Neural progenitor cell (in vitro differentiated cells): ENCODE measurements at regions not wholly inside any gene's neighbourhood (a gene's known extent, or its start where the extent isn't known, plus 50 kb on each side); places are given as distances from the start of the nearest gene placed in this dataset.
A peak's percentile ranks its signal among the peaks of the same experiment; 100 is the strongest.

ENCODE experiments used
- DNase-seq: peaks from one replicate; pipeline ENCODE4 v3.0.0-alpha.2; 2016; ENCODE audit warnings: low spot score
- H2AFZ ChIP-seq: fragments of 200-600 bp; sonication (generic); replicated peaks from 2 replicates; pipeline ENCODE4 v1.6.1; 2016; ENCODE audit warnings: antibody characterized with exemption
- H3F3A ChIP-seq: fragments of 200-600 bp; sonication (generic); 2 replicates; pipeline ENCODE4 v1.6.1; 2016; ENCODE audit warnings: antibody characterized with exemption, low read depth
- H3K27ac ChIP-seq: fragments of 200-600 bp; sonication (generic); 2 replicates; pipeline ENCODE4 v1.5.1; 2016; ENCODE audit warnings: mild to moderate bottlenecking
- H3K27me3 ChIP-seq: fragments of 200-600 bp; sonication (generic); 2 replicates; pipeline ENCODE4 v1.6.1; 2016; ENCODE audit warnings: mild to moderate bottlenecking, moderate library complexity
- H3K36me3 ChIP-seq: fragments of 200-600 bp; sonication (generic); 2 replicates; pipeline ENCODE4 v1.5.1; 2016
- H3K4me1 ChIP-seq: fragments of 200-600 bp; sonication (generic); 2 replicates; pipeline ENCODE4 v1.6.1; 2016; ENCODE audit warnings: mixed run types
- H3K4me2 ChIP-seq: fragments of 200-600 bp; sonication (generic); 2 replicates; pipeline ENCODE4 v1.6.1; 2016
- H3K4me3 ChIP-seq: fragments of 200-600 bp; sonication (generic); 2 replicates; pipeline ENCODE4 v1.5.1; 2016
- H3K79me2 ChIP-seq: fragments of 200-600 bp; sonication (generic); 2 replicates; pipeline ENCODE4 v1.6.1; 2016; ENCODE audit warnings: low read depth
- H3K9ac ChIP-seq: fragments of 200-600 bp; sonication (generic); 2 replicates; pipeline ENCODE4 v1.6.1; 2016
- H3K9me3 ChIP-seq: fragments of 200-600 bp; sonication (generic); 2 replicates; pipeline ENCODE4 v1.5.1; 2016; ENCODE audit warnings: low read depth
- H4K20me1 ChIP-seq: fragments of 200-600 bp; sonication (generic); 2 replicates; pipeline ENCODE4 v1.6.1; 2016; ENCODE audit warnings: low read depth
- H3K27ac Mint-ChIP-seq: 3 replicates; pipeline ENCODE4 v1.8.0; 2021; ENCODE audit warnings: mixed read lengths
- H3K27me3 Mint-ChIP-seq: 2 replicates; pipeline ENCODE4 v1.8.0; 2022; ENCODE audit warnings: low read depth, mild to moderate bottlenecking, inconsistent platforms, moderate library complexity, mixed read lengths; ENCODE audit not compliant: insufficient read depth
- H3K36me3 Mint-ChIP-seq: 3 replicates; pipeline ENCODE4 v1.8.0; 2021; ENCODE audit warnings: mixed read lengths
- H3K4me1 Mint-ChIP-seq: 3 replicates; pipeline ENCODE4 v1.8.0; 2021; ENCODE audit warnings: mixed read lengths
- H3K4me3 Mint-ChIP-seq: 3 replicates; pipeline ENCODE4 v1.8.0; 2021; ENCODE audit warnings: mild to moderate bottlenecking, moderate library complexity, mixed read lengths
- H3K9me3 Mint-ChIP-seq: 3 replicates; pipeline ENCODE4 v1.8.0; 2020; ENCODE audit warnings: mixed read lengths
- CTCF ChIP-seq: fragments of 200-600 bp; sonication (generic); IDR thresholded peaks from 2 replicates; pipeline ENCODE4 v1.5.1; 2017; ENCODE audit warnings: antibody characterized with exemption, mild to moderate bottlenecking
- EZH2 ChIP-seq: fragments of 200-600 bp; sonication (generic); IDR thresholded peaks from 2 replicates; pipeline ENCODE4 v1.6.1; 2017; ENCODE audit warnings: antibody characterized with exemption, mild to moderate bottlenecking, moderate library complexity
- EZH2phosphoT487 ChIP-seq: fragments of 200-600 bp; sonication (generic); IDR thresholded peaks from 2 replicates; pipeline ENCODE4 v1.6.1; 2017; ENCODE audit warnings: antibody characterized with exemption

GRCh38 chr2:163348857-163349380, 386.9 kb downstream of the FIGN start:
- Histone ChIP-seq H2AFZ (peak overlapping the region; percentile 52), H3K4me3 (peak overlapping the region; percentile 13), H3K4me2 (peak overlapping the region; percentile 61), H4K20me1 (no peaks in the 10 kb centered on the region), H3K9me3 (no peaks in the 10 kb centered on the region), H3K9ac (no peak overlapping the region), H3K4me1 (peaks cover 61% of the 10 kb centered on the region), H3K27ac (peak overlapping the region; percentile 93), H3K36me3 (no peaks in the 10 kb centered on the region), H3F3A (peaks cover 29% of the 10 kb centered on the region), H3K79me2 (no peaks in the 10 kb centered on the region), H3K27me3 (no peaks in the 10 kb centered on the region)
- Mint-ChIP-seq H3K4me1 (peaks cover 53% of the 10 kb centered on the region), H3K4me3 (peak overlapping the region; percentile 81), H3K27me3 (no peaks in the 10 kb centered on the region), H3K9me3 (no peaks in the 10 kb centered on the region), H3K36me3 (no peaks in the 10 kb centered on the region), H3K27ac (peak overlapping the region; percentile 100)
- DNase-seq, result peak; percentile 42
- no peak for TF ChIP-seq EZH2
- TF ChIP-seq CTCF, result no peak
- TF ChIP-seq EZH2phosphoT487, result no peak

DNA sequence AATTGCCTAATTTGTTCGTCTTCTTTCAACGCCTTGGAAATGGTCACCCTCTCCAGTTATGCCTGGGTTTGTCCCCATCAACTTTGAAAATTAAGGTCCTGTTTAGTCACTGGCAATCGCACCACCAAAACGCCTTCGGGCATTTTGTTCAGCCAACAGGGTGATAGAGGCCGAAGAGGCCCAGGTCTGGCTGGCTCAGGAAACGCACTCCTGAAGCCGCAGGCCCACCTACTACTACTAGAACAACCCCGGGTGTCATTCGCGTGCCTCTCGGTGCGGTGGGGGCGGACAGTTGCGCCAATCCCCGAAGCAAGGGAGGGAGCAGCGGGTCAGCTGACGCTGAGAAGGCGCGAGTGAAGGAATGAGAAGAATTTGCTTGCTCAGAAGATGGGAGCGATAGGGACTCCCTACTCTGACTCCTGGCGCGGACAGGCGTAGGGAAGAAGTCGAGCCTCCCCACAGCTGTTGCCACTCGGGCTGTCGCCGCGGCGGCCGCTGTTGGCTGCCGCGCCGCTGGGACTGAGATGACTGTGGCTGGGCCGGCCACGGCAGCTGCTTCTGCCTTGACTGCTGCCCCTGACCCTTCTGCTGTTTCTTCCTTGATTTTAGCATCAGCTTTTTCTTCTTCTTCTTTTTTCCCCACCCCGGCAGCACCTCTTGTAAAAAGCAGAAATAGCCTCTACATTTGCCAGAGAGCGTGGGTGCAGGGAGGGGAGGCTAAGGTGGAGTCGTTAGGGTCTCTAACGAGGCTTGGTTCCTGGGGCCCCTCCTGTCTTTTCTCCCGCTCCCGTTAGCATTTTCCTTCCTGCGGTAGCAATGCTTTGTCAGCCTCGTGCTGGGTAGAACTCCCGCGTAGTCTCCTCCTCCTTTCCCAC, 387.6 kb downstream of the FIGN start:
- Histone ChIP-seq H3K4me1 (peaks cover 61% of the 10 kb centered on the region), H4K20me1 (no peaks in the 10 kb centered on the region), H3K9me3 (no peaks in the 10 kb centered on the region), H2AFZ (peak overlapping the region; percentile 52), H3K27ac (peak overlapping the region; percentile 93), H3K9ac (no peak overlapping the region), H3K4me2 (peak overlapping the region; percentile 61), H3K36me3 (no peaks in the 10 kb centered on the region), H3K27me3 (no peaks in the 10 kb centered on the region), H3K4me3 (peak overlapping the region; percentile 13), H3F3A (peaks cover 29% of the 10 kb centered on the region), H3K79me2 (no peaks in the 10 kb centered on the region)
- Mint-ChIP-seq H3K9me3 (no peaks in the 10 kb centered on the region), H3K27ac (peak overlapping the region; percentile 100), H3K27me3 (no peaks in the 10 kb centered on the region), H3K4me1 (peaks cover 53% of the 10 kb centered on the region), H3K4me3 (peak overlapping the region; percentile 81), H3K36me3 (no peaks in the 10 kb centered on the region)
- peak; percentile 91 for DNase-seq
- TF ChIP-seq CTCF (no peak), EZH2phosphoT487 (no peak), EZH2 (no peak)

DNA sequence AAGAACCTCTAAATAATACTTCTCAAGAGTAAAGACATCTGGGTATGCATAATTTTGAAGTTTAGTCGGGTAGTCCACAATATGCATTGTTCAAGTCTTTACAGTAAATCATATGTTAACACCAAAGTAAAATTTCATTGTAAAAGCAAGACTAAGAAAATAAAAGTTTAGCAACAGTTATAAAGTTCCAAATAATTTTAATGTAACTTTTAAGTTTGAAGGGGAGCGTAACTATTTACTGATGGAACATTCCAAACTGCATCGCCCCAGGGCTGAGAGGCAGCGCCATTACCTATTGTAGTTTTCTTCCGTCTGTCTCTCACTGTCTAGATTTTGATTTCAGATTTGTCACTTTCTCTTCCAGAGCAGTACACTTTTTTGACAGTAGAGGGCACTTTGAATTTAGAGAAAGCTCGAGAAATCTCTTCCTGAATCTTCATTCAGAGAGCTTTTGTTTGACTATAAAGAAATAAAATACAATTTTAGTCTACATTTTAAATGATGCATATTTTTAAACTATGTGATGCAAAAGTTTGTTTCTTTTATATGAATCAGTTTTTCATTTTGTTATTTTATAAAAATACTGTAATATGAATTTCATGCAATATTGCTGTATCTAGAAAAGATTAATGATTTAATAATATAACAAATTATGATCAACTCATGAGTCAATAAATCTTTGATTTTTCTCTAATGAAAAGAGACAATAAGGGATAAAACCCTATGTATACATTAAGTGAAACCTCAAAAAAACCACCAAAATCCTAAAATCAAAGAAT, 389.8 kb downstream of the FIGN start:
- H3K27ac ChIP-seq, result no peak overlapping the region
- H3K4me3 Mint-ChIP-seq, result no peak overlapping the region
- TF ChIP-seq EZH2, result no peak
- TF ChIP-seq CTCF, result peak; percentile 89
- H3K36me3 Mint-ChIP-seq, result no peaks in the 10 kb centered on the region
- H3K4me1 ChIP-seq, result peaks cover 42% of the 10 kb centered on the region
- no peak overlapping the region for H3K4me3 ChIP-seq
- no peak overlapping the region for H3K4me2 ChIP-seq
- H3K36me3 ChIP-seq, result no peaks in the 10 kb centered on the region
- H3K79me2 ChIP-seq, result no peaks in the 10 kb centered on the region
- peaks cover 44% of the 10 kb centered on the region for H3K4me1 Mint-ChIP-seq
- no peak overlapping the region for H3K27ac Mint-ChIP-seq
- no peaks in the 10 kb centered on the region for H4K20me1 ChIP-seq
- H3K27me3 ChIP-seq, result no peaks in the 10 kb centered on the region
- peak overlapping the region; percentile 56 for H2AFZ ChIP-seq
- peaks cover 29% of the 10 kb centered on the region for H3F3A ChIP-seq
- H3K9me3 Mint-ChIP-seq, result no peaks in the 10 kb centered on the region
- no peak overlapping the region for H3K9ac ChIP-seq
- no peaks in the 10 kb centered on the region for H3K27me3 Mint-ChIP-seq
- peak; percentile 76 for DNase-seq
- no peaks in the 10 kb centered on the region for H3K9me3 ChIP-seq
